ENCODE measurements at regions not wholly inside any gene's neighbourhood (a gene's known extent, or its start where the extent isn't known, plus 50 kb on each side); places are given as distances from the start of the nearest gene placed in this dataset.

DNA sequence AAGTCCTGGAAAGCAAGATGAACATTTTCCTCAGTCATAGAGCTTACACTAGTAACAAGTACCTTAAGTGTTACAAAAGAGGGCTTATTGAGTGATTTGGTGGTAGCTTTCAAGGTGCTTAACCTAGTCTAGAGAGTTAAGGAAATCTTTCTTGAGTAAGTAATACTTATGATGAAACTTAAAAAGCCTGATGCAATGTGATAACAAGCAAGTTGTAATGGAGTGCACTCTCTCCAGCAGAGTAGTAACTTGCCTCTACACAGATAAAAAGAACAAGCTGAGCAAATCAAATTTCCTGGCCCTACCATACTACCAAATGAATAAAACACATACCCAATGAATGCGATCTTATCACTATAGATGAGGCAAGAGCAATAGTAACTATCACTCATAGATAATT lies 639.9 kb upstream of the FBXO33 start:
- ATAC-seq, result no peak
- Histone ChIP-seq H3K27ac (no peak overlapping the region), H3K4me1 (no peaks in the 10 kb centered on the region), H3K4me3 (no peak overlapping the region), H3K4me2 (no peak overlapping the region), H3K9me3 (no peaks in the 10 kb centered on the region)
- CTCF ChIA-PET, result no interaction called here
- TF ChIP-seq BHLHE40 (IDR thresholded peaks at IDR 0.05; ENCODE audit: low read depth, low read length), result no peak
- TF ChIP-seq GATA3 (IDR thresholded peaks at IDR 0.05; ENCODE audit: borderline replicate concordance), result no peak
- TF ChIP-seq CBX2 (IDR thresholded peaks at IDR 0.05; ENCODE audit: borderline replicate concordance, low read depth), result no peak
- TF ChIP-seq ZC3H11A (IDR thresholded peaks at IDR 0.05), result no peak
- no peak for TF ChIP-seq ZNF302 (CRISPR knock-in tag; IDR thresholded peaks at IDR 0.05)
- TF ChIP-seq POLR2AphosphoS2 (conservative IDR thresholded peaks at IDR 0.05; ENCODE audit: low read length), result no peak
- no peak for TF ChIP-seq TP53 (CRISPR knock-in tag; IDR thresholded peaks at IDR 0.05)
- no peak for TF ChIP-seq RARB (CRISPR knock-in tag; IDR thresholded peaks at IDR 0.05)
- no peak for TF ChIP-seq FOSL2 (IDR thresholded peaks at IDR 0.05)
- TF ChIP-seq FOSL2 (CRISPR knock-in tag; IDR thresholded peaks at IDR 0.05), result no peak
- TF ChIP-seq RAD21 (conservative IDR thresholded peaks at IDR 0.05 in 1 of 2, IDR thresholded peaks at IDR 0.05 in 1 of 2), result no peak
- no peak for TF ChIP-seq CHD4 (IDR thresholded peaks at IDR 0.05; ENCODE audit: borderline replicate concordance)
- no peak for TF ChIP-seq HEYL (CRISPR knock-in tag; IDR thresholded peaks at IDR 0.05)
- TF ChIP-seq, protein P1, sequence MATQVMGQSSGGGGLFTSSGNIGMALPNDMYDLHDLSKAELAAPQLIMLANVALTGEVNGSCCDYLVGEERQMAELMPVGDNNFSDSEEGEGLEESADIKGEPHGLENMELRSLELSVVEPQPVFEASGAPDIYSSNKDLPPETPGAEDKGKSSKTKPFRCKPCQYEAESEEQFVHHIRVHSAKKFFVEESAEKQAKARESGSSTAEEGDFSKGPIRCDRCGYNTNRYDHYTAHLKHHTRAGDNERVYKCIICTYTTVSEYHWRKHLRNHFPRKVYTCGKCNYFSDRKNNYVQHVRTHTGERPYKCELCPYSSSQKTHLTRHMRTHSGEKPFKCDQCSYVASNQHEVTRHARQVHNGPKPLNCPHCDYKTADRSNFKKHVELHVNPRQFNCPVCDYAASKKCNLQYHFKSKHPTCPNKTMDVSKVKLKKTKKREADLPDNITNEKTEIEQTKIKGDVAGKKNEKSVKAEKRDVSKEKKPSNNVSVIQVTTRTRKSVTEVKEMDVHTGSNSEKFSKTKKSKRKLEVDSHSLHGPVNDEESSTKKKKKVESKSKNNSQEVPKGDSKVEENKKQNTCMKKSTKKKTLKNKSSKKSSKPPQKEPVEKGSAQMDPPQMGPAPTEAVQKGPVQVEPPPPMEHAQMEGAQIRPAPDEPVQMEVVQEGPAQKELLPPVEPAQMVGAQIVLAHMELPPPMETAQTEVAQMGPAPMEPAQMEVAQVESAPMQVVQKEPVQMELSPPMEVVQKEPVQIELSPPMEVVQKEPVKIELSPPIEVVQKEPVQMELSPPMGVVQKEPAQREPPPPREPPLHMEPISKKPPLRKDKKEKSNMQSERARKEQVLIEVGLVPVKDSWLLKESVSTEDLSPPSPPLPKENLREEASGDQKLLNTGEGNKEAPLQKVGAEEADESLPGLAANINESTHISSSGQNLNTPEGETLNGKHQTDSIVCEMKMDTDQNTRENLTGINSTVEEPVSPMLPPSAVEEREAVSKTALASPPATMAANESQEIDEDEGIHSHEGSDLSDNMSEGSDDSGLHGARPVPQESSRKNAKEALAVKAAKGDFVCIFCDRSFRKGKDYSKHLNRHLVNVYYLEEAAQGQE (IDR thresholded peaks at IDR 0.05), result no peak
- TF ChIP-seq SMC3 (IDR thresholded peaks at IDR 0.05), result no peak
- TF ChIP-seq NFE2L2 (conservative IDR thresholded peaks at IDR 0.05; ENCODE audit: low read length), result no peak
- no peak for TF ChIP-seq JUNB (IDR thresholded peaks at IDR 0.05)
- TF ChIP-seq FOXS1 (CRISPR knock-in tag; IDR thresholded peaks at IDR 0.05), result no peak
- TF ChIP-seq FOSB (CRISPR knock-in tag; IDR thresholded peaks at IDR 0.05), result no peak
- TF ChIP-seq EHMT2 (IDR thresholded peaks at IDR 0.05; ENCODE audit: low read depth), result no peak
- TF ChIP-seq POLR2A (IDR thresholded peaks at IDR 0.05; ENCODE audit: low read length), result no peak
- no peak for DNase-seq (ENCODE audit: low read depth in 1 of 2, low spot score in 1 of 2)
- POLR2A ChIA-PET, result no interaction called here
- WGBS (ENCODE audit: missing lambda C conversion rate), result 29% methylated on average over 1 of the region's 1 CpG
- FAIRE-seq, result no peak

DNA sequence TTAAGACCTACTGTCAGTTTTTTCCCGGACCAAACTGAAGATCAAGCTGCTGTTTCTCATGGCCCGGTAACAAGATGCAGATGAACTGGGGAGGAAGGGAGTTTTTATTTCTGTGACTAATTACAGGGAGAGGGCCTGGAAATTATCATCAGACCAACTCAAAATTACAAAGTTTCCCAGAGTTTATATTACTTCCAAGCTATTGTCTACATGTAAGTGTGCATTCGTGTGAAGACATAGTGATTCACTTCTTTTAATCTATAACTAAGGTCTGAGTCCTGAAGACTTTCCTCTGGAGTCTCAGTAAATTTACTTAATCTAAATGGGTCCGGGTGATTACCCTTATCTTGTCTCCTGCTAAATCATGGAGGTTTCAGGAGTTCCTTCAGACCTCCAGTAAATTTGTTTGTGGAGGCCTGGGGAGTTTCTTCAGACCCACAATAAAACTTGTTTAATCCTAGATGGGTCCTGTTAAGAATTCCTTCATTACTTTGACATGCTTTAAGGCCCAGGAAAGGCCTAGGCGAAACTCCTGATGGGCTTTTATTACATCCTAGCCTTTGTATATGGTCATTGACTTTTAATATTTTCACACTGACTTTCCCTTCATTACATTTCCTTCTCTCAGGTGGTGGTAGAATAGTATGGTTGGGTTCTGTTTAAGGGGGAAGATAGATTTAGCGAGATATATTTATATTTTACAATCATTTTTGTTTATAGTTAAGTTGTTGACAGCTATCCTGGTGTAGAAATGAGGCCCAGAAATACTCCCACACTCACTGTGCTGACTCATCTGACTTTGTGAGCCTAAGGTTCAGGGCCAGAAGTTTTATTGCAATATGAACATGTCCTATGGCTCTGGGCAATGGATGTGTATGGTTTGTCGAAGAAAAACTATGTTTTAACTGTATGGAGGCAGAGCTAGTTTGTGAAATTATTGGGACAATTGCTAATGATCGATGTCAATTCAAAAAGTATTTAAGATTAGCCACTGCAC lies 627.0 kb upstream of the FBXO33 start:
- Histone ChIP-seq H3K4me1 (no peaks in the 10 kb centered on the region), H3K9me3 (no peaks in the 10 kb centered on the region), H3K27ac (no peak overlapping the region), H3K4me3 (no peak overlapping the region), H3K4me2 (no peak overlapping the region)
- FAIRE-seq (no peak), ATAC-seq (no peak), DNase-seq (ENCODE audit: low read depth in 1 of 2, low spot score in 1 of 2) (no peak)
- no peak for TF ChIP-seq HDAC2 (IDR thresholded peaks at IDR 0.05)
- TF ChIP-seq ZFP36 (IDR thresholded peaks at IDR 0.05; ENCODE audit: borderline replicate concordance, partially characterized antibody), result no peak
- no peak for TF ChIP-seq SREBF2 (IDR thresholded peaks at IDR 0.05)
- no peak for TF ChIP-seq POLR2A (IDR thresholded peaks at IDR 0.05; ENCODE audit: low read length)
- TF ChIP-seq RCOR1 (IDR thresholded peaks at IDR 0.05; ENCODE audit: low read depth, low read length), result no peak
- TF ChIP-seq CEBPB (IDR thresholded peaks at IDR 0.05), result no peak
- no peak for TF ChIP-seq HOXB5 (CRISPR knock-in tag; IDR thresholded peaks at IDR 0.05)
- TF ChIP-seq, protein P2, sequence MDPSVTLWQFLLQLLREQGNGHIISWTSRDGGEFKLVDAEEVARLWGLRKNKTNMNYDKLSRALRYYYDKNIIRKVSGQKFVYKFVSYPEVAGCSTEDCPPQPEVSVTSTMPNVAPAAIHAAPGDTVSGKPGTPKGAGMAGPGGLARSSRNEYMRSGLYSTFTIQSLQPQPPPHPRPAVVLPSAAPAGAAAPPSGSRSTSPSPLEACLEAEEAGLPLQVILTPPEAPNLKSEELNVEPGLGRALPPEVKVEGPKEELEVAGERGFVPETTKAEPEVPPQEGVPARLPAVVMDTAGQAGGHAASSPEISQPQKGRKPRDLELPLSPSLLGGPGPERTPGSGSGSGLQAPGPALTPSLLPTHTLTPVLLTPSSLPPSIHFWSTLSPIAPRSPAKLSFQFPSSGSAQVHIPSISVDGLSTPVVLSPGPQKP (IDR thresholded peaks at IDR 0.05; ENCODE audit: low read depth, low read length), result no peak
- TF ChIP-seq CBX8 (IDR thresholded peaks at IDR 0.05), result no peak
- TF ChIP-seq, protein P3, sequence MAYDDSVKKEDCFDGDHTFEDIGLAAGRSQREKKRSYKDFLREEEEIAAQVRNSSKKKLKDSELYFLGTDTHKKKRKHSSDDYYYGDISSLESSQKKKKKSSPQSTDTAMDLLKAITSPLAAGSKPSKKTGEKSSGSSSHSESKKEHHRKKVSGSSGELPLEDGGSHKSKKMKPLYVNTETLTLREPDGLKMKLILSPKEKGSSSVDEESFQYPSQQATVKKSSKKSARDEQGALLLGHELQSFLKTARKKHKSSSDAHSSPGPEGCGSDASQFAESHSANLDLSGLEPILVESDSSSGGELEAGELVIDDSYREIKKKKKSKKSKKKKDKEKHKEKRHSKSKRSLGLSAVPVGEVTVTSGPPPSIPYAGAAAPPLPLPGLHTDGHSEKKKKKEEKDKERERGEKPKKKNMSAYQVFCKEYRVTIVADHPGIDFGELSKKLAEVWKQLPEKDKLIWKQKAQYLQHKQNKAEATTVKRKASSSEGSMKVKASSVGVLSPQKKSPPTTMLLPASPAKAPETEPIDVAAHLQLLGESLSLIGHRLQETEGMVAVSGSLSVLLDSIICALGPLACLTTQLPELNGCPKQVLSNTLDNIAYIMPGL (CRISPR knock-in tag; IDR thresholded peaks at IDR 0.05; ENCODE audit: borderline replicate concordance), result no peak
- no peak for TF ChIP-seq CBX2 (IDR thresholded peaks at IDR 0.05; ENCODE audit: borderline replicate concordance, low read depth)
- TF ChIP-seq RARB (CRISPR knock-in tag; IDR thresholded peaks at IDR 0.05), result no peak
- ChIA-PET POLR2A (no interaction called here), CTCF (no interaction called here)
- WGBS (ENCODE audit: missing lambda C conversion rate), result 6% methylated on average over 8 of the region's 8 CpGs

Measured in A549 (cell line).